ENCODE measurements at regions not wholly inside any gene's neighbourhood (a gene's known extent, or its start where the extent isn't known, plus 50 kb on each side); places are given as distances from the start of the nearest gene placed in this dataset.

DNA sequence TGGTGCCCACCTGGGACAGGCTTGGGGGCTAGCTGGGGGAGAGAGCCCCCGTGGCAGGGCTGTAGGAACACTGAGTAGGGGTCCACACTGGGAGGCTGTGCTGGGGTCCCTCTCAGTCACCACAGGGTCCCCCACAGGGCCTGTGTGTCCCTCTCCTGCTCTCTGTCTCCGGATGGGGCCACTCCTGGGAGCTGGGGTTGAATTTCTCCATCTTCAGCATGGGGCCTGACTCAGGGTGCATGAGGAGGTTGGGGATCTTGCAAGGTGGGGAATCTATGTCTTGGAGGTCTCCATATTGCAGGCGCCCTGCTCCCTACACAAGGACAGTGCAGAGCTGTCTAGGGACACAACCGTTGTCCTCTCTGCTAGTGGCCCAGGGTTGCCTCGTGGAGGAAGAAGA lies 78.7 kb upstream of the HDAC4 start (continued):
- TF ChIP-seq, protein P1, sequence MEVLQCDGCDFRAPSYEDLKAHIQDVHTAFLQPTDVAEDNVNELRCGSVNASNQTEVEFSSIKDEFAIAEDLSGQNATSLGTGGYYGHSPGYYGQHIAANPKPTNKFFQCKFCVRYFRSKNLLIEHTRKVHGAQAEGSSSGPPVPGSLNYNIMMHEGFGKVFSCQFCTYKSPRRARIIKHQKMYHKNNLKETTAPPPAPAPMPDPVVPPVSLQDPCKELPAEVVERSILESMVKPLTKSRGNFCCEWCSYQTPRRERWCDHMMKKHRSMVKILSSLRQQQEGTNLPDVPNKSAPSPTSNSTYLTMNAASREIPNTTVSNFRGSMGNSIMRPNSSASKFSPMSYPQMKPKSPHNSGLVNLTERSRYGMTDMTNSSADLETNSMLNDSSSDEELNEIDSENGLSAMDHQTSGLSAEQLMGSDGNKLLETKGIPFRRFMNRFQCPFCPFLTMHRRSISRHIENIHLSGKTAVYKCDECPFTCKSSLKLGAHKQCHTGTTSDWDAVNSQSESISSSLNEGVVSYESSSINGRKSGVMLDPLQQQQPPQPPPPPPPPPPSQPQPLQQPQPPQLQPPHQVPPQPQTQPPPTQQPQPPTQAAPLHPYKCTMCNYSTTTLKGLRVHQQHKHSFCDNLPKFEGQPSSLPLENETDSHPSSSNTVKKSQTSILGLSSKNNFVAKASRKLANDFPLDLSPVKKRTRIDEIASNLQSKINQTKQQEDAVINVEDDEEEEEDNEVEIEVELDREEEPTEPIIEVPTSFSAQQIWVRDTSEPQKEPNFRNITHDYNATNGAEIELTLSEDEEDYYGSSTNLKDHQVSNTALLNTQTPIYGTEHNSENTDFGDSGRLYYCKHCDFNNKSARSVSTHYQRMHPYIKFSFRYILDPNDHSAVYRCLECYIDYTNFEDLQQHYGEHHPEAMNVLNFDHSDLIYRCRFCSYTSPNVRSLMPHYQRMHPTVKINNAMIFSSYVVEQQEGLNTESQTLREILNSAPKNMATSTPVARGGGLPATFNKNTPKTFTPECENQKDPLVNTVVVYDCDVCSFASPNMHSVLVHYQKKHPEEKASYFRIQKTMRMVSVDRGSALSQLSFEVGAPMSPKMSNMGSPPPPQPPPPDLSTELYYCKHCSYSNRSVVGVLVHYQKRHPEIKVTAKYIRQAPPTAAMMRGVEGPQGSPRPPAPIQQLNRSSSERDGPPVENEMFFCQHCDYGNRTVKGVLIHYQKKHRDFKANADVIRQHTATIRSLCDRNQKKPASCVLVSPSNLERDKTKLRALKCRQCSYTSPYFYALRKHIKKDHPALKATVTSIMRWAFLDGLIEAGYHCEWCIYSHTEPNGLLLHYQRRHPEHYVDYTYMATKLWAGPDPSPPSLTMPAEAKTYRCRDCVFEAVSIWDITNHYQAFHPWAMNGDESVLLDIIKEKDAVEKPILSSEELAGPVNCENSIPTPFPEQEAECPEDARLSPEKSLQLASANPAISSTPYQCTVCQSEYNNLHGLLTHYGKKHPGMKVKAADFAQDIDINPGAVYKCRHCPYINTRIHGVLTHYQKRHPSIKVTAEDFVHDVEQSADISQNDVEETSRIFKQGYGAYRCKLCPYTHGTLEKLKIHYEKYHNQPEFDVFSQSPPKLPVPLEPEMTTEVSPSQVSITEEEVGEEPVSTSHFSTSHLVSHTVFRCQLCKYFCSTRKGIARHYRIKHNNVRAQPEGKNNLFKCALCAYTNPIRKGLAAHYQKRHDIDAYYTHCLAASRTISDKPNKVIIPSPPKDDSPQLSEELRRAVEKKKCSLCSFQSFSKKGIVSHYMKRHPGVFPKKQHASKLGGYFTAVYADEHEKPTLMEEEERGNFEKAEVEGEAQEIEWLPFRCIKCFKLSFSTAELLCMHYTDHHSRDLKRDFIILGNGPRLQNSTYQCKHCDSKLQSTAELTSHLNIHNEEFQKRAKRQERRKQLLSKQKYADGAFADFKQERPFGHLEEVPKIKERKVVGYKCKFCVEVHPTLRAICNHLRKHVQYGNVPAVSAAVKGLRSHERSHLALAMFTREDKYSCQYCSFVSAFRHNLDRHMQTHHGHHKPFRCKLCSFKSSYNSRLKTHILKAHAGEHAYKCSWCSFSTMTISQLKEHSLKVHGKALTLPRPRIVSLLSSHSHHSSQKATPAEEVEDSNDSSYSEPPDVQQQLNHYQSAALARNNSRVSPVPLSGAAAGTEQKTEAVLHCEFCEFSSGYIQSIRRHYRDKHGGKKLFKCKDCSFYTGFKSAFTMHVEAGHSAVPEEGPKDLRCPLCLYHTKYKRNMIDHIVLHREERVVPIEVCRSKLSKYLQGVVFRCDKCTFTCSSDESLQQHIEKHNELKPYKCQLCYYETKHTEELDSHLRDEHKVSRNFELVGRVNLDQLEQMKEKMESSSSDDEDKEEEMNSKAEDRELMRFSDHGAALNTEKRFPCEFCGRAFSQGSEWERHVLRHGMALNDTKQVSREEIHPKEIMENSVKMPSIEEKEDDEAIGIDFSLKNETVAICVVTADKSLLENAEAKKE (CRISPR knock-in tag; IDR thresholded peaks at IDR 0.05): no peak

DNA sequence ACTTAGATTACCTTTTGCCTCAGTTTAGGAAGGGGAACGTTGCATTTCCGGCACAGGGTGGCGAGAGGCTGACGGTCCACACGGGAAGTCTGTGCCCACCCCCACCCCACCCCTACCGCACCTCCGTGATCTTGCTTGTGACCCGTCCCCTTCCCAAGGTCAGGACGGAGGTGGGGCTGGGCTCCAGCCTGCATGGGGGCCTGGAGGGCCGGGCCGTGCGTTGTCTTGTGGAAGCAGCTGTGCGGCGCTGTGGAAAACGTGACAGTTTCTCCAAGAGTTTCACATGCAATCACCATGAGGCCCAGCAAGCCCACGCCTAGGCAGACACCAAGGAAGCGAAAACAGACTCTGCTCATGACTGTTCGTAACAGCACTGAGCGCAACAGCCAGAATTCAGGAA lies 76.8 kb upstream of the HDAC4 start:
- Mint-ChIP-seq H3K4me1 (no peaks in the 10 kb centered on the region), H3K36me3 (ENCODE audit: low read depth) (no peaks in the 10 kb centered on the region; the same call in 2 of the 3 replicates), H3K4me3 (no peak overlapping the region), H3K9me3 (peaks cover 12% of the 10 kb centered on the region), H3K27me3 (ENCODE audit: insufficient read depth, low read depth, poor library complexity) (peaks cover 12% of the 10 kb centered on the region), H3K27ac (no peak overlapping the region)
- H3K4me3 ChIP-seq: no peak overlapping the region
- DNase-seq (ENCODE audit: low spot score): no peak
- ATAC-seq: no peak
- H3K79me2 ChIP-seq (replicated peaks; ENCODE audit: insufficient read depth): no peaks in the 10 kb centered on the region
- H2AFZ ChIP-seq: no peak overlapping the region
- no peaks in the 10 kb centered on the region for H3K9me2 ChIP-seq (ENCODE audit: insufficient read depth)
- H3F3A ChIP-seq (replicated peaks; ENCODE audit: low read depth): no peaks in the 10 kb centered on the region
- TF ChIP-seq ZNF114 (CRISPR knock-in tag; IDR thresholded peaks at IDR 0.05) (no peak), EZH2phosphoT487 (IDR thresholded peaks at IDR 0.05; ENCODE audit: unreplicated experiment) (no peak), ZNF331 (CRISPR knock-in tag; IDR thresholded peaks at IDR 0.05; ENCODE audit: low read depth) (no peak)
- TF ChIP-seq, protein P1 (CRISPR knock-in tag; IDR thresholded peaks at IDR 0.05): no peak
- TF ChIP-seq, protein P2, sequence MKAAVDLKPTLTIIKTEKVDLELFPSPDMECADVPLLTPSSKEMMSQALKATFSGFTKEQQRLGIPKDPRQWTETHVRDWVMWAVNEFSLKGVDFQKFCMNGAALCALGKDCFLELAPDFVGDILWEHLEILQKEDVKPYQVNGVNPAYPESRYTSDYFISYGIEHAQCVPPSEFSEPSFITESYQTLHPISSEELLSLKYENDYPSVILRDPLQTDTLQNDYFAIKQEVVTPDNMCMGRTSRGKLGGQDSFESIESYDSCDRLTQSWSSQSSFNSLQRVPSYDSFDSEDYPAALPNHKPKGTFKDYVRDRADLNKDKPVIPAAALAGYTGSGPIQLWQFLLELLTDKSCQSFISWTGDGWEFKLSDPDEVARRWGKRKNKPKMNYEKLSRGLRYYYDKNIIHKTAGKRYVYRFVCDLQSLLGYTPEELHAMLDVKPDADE (IDR thresholded peaks at IDR 0.05): no peak
- H3K27me3 ChIP-seq (ENCODE audit: insufficient read depth): no peaks in the 10 kb centered on the region
- no peak overlapping the region for H3K4me2 ChIP-seq
- H4K20me1 ChIP-seq (replicated peaks; ENCODE audit: insufficient read depth): no peaks in the 10 kb centered on the region
- no peaks in the 10 kb centered on the region for H3K36me3 ChIP-seq (ENCODE audit: insufficient read depth)
- no peaks in the 10 kb centered on the region for H3K4me1 ChIP-seq (ENCODE audit: insufficient read depth)
- no peak overlapping the region for H3K27ac ChIP-seq (ENCODE audit: low read depth)
